PFSK-1 (cell line): ENCODE measurements at regions not wholly inside any gene's neighbourhood (a gene's known extent, or its start where the extent isn't known, plus 50 kb on each side); places are given as distances from the start of the nearest gene placed in this dataset.

Source experiments
- FOXP2 ChIP-seq: optimal IDR thresholded peaks from 2 replicates; pipeline ENCODE3; 2011; ENCODE audit warnings: borderline replicate concordance, control low read depth, inconsistent platforms; ENCODE audit not compliant: insufficient read depth; ENCODE audit errors: extremely low read length, extremely low read depth
- POLR2AphosphoS5 ChIP-seq: IDR thresholded peaks from 2 replicates; pipeline ENCODE4 v1.6.1; 2012; ENCODE audit warnings: low read depth, mild to moderate bottlenecking, control low read depth, low read length, moderate library complexity
- SIN3A ChIP-seq: IDR thresholded peaks from 2 replicates; pipeline ENCODE4 v1.6.1; 2012; ENCODE audit warnings: mild to moderate bottlenecking, low read length, moderate library complexity, borderline replicate concordance; ENCODE audit not compliant: insufficient read depth
- TAF1 ChIP-seq: IDR thresholded peaks from 2 replicates; pipeline ENCODE4 v1.6.1; 2012; ENCODE audit warnings: low read length, control low read depth, borderline replicate concordance; ENCODE audit not compliant: insufficient read depth
- TF ChIP-seq, protein P1 (sequence below), 2 experiments: IDR thresholded peaks; 2 replicates each; pipeline versions ENCODE4 v1.6.1 to v1.8.0; 2011 to 2012; ENCODE audit warnings: low read depth in 2 of 2, low read length in 2 of 2, control low read depth in 1 of 2, inconsistent platforms in 1 of 2, mild to moderate bottlenecking in 1 of 2, moderate library complexity in 1 of 2; ENCODE audit not compliant: insufficient read depth in 1 of 2

DNA sequence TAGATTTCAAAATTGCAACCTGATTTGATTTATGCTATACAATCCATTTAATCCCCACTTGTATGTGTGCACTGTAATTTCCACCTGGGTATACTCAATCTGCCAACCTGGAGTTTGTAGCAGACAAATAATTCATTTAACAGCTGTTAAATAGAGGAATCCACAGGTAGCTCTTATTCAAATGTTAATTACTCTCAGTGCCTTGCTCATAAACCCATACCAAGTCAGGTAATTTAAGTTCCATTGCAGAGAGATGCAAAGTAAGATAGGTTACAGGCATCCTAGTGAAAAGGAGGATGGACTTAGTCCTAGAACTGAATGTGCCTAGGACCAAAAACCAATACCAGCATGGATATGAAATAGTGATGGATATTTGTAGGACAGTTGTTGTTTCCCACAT, 674.2 kb downstream of the TBL1XR1 start:
- TF ChIP-seq TAF1 (no peak), FOXP2 (no peak), SIN3A (no peak), POLR2AphosphoS5 (no peak)
- TF ChIP-seq, protein P1, sequence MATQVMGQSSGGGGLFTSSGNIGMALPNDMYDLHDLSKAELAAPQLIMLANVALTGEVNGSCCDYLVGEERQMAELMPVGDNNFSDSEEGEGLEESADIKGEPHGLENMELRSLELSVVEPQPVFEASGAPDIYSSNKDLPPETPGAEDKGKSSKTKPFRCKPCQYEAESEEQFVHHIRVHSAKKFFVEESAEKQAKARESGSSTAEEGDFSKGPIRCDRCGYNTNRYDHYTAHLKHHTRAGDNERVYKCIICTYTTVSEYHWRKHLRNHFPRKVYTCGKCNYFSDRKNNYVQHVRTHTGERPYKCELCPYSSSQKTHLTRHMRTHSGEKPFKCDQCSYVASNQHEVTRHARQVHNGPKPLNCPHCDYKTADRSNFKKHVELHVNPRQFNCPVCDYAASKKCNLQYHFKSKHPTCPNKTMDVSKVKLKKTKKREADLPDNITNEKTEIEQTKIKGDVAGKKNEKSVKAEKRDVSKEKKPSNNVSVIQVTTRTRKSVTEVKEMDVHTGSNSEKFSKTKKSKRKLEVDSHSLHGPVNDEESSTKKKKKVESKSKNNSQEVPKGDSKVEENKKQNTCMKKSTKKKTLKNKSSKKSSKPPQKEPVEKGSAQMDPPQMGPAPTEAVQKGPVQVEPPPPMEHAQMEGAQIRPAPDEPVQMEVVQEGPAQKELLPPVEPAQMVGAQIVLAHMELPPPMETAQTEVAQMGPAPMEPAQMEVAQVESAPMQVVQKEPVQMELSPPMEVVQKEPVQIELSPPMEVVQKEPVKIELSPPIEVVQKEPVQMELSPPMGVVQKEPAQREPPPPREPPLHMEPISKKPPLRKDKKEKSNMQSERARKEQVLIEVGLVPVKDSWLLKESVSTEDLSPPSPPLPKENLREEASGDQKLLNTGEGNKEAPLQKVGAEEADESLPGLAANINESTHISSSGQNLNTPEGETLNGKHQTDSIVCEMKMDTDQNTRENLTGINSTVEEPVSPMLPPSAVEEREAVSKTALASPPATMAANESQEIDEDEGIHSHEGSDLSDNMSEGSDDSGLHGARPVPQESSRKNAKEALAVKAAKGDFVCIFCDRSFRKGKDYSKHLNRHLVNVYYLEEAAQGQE (IDR thresholded peaks at IDR 0.05; ENCODE audit: insufficient read depth in 1 of 2, low read depth in 2 of 2, low read length in 2 of 2), result no peak

DNA sequence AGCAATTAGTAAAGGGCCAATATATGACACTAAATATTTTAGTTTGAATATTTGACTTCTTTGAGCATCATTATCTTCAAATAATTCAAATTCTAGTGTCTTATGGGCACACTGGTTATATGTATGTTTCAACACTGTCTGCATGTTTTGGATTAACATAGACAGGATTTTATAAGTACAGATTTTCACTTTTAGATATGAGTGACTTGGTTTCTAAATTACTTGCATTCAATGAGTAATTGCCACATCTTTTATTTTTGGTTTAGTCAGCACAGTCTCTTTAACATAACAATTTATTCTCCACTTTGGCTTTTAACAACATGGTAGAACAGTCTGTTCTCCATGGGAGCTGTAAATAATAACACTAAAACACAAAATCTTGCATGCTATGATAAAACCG, 674.8 kb downstream of the TBL1XR1 start:
- no peak for TF ChIP-seq SIN3A
- TF ChIP-seq FOXP2, result no peak
- TF ChIP-seq, protein P1 (IDR thresholded peaks at IDR 0.05; ENCODE audit: insufficient read depth in 1 of 2, low read depth in 2 of 2, low read length in 2 of 2), result no peak
- TF ChIP-seq TAF1, result no peak
- TF ChIP-seq POLR2AphosphoS5, result no peak

DNA sequence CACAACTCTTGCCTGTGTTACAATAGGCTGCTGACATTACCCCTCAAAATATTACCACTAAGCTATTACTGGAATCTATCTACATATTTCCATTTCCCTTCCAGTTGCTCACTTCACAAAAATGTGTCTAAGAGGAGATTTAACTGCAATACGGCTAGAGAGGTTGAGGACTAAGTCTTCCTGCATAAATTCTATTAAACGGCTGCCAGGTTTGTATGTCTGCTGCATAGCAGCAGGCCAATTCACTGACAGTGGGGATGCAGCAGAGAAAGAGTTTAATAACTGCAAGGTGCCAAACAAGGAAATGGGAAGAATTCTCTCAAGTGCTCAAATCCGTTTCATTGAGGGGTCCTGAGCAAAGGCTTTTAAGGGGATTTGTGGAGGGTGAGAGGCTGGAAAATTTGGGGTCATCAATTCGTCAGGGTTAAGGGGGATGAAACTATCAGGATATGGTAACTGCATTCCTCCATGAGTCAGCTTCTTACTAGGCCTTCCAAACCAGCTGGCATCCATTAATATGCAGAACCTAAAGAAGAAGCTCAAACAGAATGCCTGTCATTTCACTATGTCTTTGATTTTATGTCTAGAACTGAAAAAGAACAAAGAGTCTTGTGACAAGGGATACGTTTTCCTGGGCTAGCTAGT, 675.6 kb downstream of the TBL1XR1 start:
- TF ChIP-seq, protein P1 (IDR thresholded peaks at IDR 0.05; ENCODE audit: insufficient read depth in 1 of 2, low read depth in 2 of 2, low read length in 2 of 2), result no peak
- TF ChIP-seq POLR2AphosphoS5 (no peak), TAF1 (no peak), SIN3A (no peak), FOXP2 (no peak)

DNA sequence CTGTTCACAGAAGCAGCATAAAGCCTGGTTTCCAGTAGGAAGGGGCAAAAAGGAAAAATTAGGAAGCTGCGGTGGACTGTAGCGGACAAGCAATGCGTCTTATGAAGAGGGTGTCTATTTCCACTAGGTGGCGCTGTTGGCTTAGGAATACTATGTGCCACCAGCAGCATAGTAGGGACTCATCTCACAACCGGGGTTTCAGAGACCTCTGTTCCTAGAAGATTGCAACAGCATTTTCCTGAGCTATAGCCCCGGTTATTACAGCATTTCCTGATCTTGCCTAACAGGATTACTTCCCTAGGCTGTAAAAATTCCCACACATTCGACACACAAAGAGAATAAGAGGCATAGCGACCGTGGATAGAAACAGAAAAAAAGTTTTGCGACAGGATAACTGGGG, 683.0 kb downstream of the TBL1XR1 start:
- TF ChIP-seq SIN3A, result no peak
- TF ChIP-seq TAF1, result no peak

DNA sequence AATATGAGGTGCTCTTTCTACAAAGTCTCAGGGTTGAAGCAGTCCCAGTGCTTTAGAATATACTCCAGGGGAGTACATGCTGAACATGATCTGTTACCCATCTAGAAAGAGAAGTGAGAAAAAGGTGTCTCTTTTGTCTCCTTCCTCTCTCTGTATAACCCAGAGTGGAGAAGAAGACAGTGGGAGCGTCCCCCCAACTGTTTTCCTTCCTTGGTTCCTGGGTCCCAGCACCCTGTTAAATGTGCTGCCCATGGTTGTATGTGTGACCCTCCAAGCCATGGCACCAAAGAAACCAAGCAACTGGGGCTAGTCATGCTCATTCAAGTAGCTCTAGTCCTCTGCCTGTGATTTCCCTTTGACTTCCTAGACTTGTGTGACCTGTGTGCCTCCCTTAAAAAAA, 683.7 kb downstream of the TBL1XR1 start:
- TF ChIP-seq, protein P1 (IDR thresholded peaks at IDR 0.05; ENCODE audit: insufficient read depth in 1 of 2, low read depth in 2 of 2, low read length in 2 of 2), result no peak
- TF ChIP-seq FOXP2 (no peak), POLR2AphosphoS5 (no peak), SIN3A (no peak), TAF1 (no peak)
